Prostate gland (tissue), 2 donors: ENCODE measurements at regions not wholly inside any gene's neighbourhood (a gene's known extent, or its start where the extent isn't known, plus 50 kb on each side); places are given as distances from the start of the nearest gene placed in this dataset.

ENCODE experiments used
- POLR2A ChIP-seq: fragments of 450-650 bp; IDR thresholded peaks from one replicate; pipeline ENCODE4 v1.6.1; 2016; ENCODE audit warnings: antibody characterized with exemption, mild to moderate bottlenecking
- POLR2AphosphoS5 ChIP-seq: sonication (generic); formaldehyde crosslinking; IDR thresholded peaks from one replicate; pipeline ENCODE4 v1.6.1; 2017; ENCODE audit warnings: antibody characterized with exemption
- TF ChIP-seq, protein P1 (sequence below), 4 experiments: fragments of 200-600 bp in 2 of 4; fragments of 450-650 bp in 2 of 4; sonication (generic) in 2 of 4; IDR thresholded peaks; 1 replicate in 3 of 4; 2 replicates in 1 of 4; pipeline ENCODE4 v1.5.1; 2016 to 2019; ENCODE audit warnings: antibody characterized with exemption in 4 of 4, mild to moderate bottlenecking in 2 of 4, moderate library complexity in 2 of 4

DNA sequence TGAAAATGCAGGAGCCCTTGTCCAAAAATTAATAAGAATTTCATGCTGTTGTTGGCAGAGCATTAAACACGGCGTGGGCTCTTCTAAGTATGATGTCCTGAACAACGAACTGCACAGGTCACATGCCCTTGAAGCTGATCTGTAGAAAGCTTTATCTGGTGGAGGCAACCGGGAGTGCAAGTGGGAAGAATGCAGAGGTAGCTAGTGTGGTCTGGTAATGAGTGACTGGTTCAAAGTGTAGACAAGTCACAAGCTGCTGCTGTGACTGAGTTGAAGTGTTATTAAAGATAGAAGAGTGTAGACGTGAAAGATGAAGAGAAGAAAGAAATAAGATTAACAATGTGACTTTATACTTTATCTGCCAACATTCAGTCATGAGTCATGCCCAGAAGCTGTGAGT, 361.9 kb downstream of the TTLL7 start:
- TF ChIP-seq, protein P1, sequence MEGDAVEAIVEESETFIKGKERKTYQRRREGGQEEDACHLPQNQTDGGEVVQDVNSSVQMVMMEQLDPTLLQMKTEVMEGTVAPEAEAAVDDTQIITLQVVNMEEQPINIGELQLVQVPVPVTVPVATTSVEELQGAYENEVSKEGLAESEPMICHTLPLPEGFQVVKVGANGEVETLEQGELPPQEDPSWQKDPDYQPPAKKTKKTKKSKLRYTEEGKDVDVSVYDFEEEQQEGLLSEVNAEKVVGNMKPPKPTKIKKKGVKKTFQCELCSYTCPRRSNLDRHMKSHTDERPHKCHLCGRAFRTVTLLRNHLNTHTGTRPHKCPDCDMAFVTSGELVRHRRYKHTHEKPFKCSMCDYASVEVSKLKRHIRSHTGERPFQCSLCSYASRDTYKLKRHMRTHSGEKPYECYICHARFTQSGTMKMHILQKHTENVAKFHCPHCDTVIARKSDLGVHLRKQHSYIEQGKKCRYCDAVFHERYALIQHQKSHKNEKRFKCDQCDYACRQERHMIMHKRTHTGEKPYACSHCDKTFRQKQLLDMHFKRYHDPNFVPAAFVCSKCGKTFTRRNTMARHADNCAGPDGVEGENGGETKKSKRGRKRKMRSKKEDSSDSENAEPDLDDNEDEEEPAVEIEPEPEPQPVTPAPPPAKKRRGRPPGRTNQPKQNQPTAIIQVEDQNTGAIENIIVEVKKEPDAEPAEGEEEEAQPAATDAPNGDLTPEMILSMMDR (IDR thresholded peaks at IDR 0.05), result no peak
- TF ChIP-seq POLR2A (no peak), POLR2AphosphoS5 (no peak)
